ENCODE measurements at regions not wholly inside any gene's neighbourhood (a gene's known extent, or its start where the extent isn't known, plus 50 kb on each side); places are given as distances from the start of the nearest gene placed in this dataset.

DNA sequence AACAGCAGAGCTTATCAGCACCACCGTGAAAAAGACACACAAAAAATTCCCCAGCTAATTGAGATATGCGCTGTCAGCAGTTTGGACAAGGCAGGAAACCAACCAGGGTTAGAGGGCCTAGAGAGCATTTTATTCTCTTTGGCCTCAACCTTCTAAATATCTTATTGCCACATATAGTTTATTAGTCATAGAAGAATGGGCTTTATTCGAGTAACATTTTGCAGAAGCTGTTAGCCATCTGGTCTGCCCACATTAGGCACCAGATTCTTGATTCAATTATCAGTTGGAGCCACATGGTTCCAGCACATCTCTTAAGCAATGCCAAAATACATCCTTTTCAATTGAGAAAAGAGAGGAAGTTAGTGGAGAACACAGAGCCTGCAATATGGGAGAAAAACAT lies 109.9 kb upstream of the CXADR start:
- TF ChIP-seq, protein P1, sequence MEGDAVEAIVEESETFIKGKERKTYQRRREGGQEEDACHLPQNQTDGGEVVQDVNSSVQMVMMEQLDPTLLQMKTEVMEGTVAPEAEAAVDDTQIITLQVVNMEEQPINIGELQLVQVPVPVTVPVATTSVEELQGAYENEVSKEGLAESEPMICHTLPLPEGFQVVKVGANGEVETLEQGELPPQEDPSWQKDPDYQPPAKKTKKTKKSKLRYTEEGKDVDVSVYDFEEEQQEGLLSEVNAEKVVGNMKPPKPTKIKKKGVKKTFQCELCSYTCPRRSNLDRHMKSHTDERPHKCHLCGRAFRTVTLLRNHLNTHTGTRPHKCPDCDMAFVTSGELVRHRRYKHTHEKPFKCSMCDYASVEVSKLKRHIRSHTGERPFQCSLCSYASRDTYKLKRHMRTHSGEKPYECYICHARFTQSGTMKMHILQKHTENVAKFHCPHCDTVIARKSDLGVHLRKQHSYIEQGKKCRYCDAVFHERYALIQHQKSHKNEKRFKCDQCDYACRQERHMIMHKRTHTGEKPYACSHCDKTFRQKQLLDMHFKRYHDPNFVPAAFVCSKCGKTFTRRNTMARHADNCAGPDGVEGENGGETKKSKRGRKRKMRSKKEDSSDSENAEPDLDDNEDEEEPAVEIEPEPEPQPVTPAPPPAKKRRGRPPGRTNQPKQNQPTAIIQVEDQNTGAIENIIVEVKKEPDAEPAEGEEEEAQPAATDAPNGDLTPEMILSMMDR (conservative IDR thresholded peaks at IDR 0.05): no peak
- Mint-ChIP-seq H3K9me3 (peaks cover 7% of the 10 kb centered on the region), H3K4me1 (ENCODE audit: unreplicated experiment) (peaks cover 10% of the 10 kb centered on the region), H3K27me3 (no peaks in the 10 kb centered on the region), H3K27ac (no peak overlapping the region), H3K4me3 (no peak overlapping the region), H3K36me3 (no peaks in the 10 kb centered on the region)
- DNase-seq (ENCODE audit: extremely low spot score, unreplicated experiment): no peak

DNA sequence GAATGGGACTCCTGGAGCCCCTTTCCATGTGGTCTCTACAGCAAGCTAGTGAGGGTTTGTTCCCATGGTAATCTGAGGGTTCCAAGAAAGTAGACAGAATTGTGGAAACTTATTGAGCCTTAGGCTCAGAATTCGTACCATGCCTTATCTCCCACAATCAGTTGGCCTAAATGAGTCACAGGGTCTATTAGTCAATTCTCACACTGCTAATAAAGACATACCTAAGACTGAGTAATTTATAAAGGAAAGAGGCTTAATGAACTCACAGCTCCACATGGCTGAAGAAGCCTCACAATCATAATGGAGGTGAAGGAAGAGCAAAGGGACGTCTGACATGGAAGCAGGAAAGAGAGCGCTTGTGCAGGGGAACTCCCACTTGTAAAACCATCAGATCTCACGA lies 106.6 kb upstream of the CXADR start:
- DNase-seq (ENCODE audit: extremely low spot score, unreplicated experiment): no peak
- no peak overlapping the region for H3K27ac Mint-ChIP-seq
- H3K4me3 Mint-ChIP-seq: no peak overlapping the region
- peaks cover 7% of the 10 kb centered on the region for H3K9me3 Mint-ChIP-seq
- peaks cover 14% of the 10 kb centered on the region for H3K4me1 Mint-ChIP-seq (ENCODE audit: unreplicated experiment)
- TF ChIP-seq, protein P1 (conservative IDR thresholded peaks at IDR 0.05): no peak
- no peaks in the 10 kb centered on the region for H3K27me3 Mint-ChIP-seq
- no peaks in the 10 kb centered on the region for H3K36me3 Mint-ChIP-seq

DNA sequence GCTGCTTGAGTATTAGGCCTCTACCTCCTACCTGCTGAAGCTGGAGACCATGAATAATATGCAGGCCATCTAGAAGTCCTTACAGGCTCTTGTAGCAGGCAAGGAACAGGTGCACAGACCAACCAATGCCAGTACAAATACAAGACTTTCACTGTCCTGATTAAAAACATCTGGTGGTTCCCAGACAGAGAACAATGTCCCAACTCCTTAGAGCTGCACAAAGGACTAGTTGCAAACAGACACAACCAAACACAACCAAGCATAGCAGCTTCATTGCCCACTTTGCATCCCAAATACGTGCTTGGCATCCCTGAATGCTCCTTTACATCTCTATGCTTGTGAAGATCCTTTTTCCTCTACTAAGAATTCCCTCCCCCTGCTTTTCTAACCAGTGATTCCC lies 98.1 kb upstream of the CXADR start:
- H3K4me3 Mint-ChIP-seq: no peak overlapping the region
- H3K9me3 Mint-ChIP-seq: no peaks in the 10 kb centered on the region
- H3K36me3 Mint-ChIP-seq: no peaks in the 10 kb centered on the region
- H3K27ac Mint-ChIP-seq: no peak overlapping the region
- H3K27me3 Mint-ChIP-seq: no peaks in the 10 kb centered on the region
- H3K4me1 Mint-ChIP-seq (ENCODE audit: unreplicated experiment): peaks cover 19% of the 10 kb centered on the region
- TF ChIP-seq, protein P1 (conservative IDR thresholded peaks at IDR 0.05): no peak
- DNase-seq (ENCODE audit: extremely low spot score, unreplicated experiment): no peak

DNA sequence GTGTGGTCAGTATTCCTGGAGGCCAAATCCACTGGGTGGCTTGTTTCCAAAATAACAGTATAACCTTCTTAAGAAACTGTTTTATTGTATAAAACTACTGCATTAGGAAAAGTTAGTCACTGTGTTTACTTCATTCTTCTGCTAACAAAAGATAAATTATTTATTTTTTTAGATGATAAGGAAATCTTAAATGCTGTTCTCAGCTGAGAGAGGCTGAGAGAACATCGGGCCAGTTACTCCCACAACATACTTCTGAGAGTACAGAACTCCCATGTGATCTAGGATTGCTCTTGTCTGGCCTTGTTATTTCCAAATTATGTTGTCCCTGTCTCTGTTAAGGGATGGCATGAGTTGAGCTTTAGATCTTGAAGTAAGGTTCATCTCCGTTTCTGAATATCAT lies 96.7 kb upstream of the CXADR start:
- H3K4me3 Mint-ChIP-seq: no peak overlapping the region

DNA sequence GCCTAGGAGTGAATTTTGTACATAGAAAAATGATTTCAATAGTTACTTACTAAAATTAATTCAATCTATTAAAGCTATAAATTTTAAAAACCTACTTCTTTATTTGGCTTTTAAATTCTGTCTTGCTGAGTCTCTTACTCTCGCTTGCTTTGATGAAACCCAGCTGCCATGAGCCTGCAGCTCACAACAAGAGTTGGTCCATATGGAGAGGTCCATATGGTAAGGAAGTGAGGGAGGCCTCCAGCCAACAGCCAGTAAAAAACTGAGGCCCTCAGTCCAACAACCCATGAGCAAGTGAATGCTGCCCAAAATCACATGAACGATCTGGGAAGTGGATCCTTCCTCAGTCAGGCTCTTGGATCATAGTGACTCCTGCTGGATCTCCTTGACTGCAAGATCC lies 89.9 kb upstream of the CXADR start:
- Mint-ChIP-seq H3K36me3 (no peaks in the 10 kb centered on the region), H3K4me3 (no peak overlapping the region), H3K9me3 (no peaks in the 10 kb centered on the region), H3K27me3 (no peaks in the 10 kb centered on the region), H3K4me1 (ENCODE audit: unreplicated experiment) (no peaks in the 10 kb centered on the region), H3K27ac (no peak overlapping the region)
- DNase-seq (ENCODE audit: extremely low spot score, unreplicated experiment): no peak
- TF ChIP-seq, protein P1 (conservative IDR thresholded peaks at IDR 0.05): no peak

More for the DNA sequence above, 96.7 kb upstream of the CXADR start:
- no peak overlapping the region for H3K27ac Mint-ChIP-seq
- no peaks in the 10 kb centered on the region for H3K9me3 Mint-ChIP-seq
- no peaks in the 10 kb centered on the region for H3K27me3 Mint-ChIP-seq
- DNase-seq (ENCODE audit: extremely low spot score, unreplicated experiment): no peak
- TF ChIP-seq, protein P1 (conservative IDR thresholded peaks at IDR 0.05): no peak
- peaks cover 17% of the 10 kb centered on the region for H3K4me1 Mint-ChIP-seq (ENCODE audit: unreplicated experiment)
- no peaks in the 10 kb centered on the region for H3K36me3 Mint-ChIP-seq

DNA sequence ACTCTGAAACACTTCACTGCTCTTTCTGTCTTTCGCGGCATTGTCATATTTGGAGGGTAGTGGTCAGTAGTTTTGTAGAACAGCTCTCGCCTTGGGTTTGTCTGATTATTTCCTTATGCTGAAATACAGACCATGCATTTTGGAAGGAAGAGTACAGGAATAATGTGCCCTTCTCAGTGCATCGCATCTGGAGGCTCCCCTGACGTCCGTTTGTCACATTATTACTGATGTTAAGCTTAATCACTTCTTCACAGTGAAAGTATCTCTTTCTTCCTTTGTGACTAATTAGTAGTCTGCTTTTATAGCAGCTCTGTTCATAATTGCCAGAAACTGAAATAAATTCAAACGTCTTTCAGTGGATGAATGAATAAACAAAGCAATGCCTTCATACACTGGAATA lies 85.7 kb upstream of the CXADR start:
- H3K4me3 Mint-ChIP-seq: no peak overlapping the region
- DNase-seq (ENCODE audit: extremely low spot score, unreplicated experiment): no peak
- no peak overlapping the region for H3K27ac Mint-ChIP-seq
- TF ChIP-seq, protein P1 (conservative IDR thresholded peaks at IDR 0.05): no peak
- no peaks in the 10 kb centered on the region for H3K36me3 Mint-ChIP-seq
- H3K9me3 Mint-ChIP-seq: no peaks in the 10 kb centered on the region
- no peaks in the 10 kb centered on the region for H3K4me1 Mint-ChIP-seq (ENCODE audit: unreplicated experiment)
- H3K27me3 Mint-ChIP-seq: no peaks in the 10 kb centered on the region

All from type B pancreatic cell (in vitro differentiated cells).